ENCODE measurements at regions not wholly inside any gene's neighbourhood (a gene's known extent, or its start where the extent isn't known, plus 50 kb on each side); places are given as distances from the start of the nearest gene placed in this dataset.

DNA sequence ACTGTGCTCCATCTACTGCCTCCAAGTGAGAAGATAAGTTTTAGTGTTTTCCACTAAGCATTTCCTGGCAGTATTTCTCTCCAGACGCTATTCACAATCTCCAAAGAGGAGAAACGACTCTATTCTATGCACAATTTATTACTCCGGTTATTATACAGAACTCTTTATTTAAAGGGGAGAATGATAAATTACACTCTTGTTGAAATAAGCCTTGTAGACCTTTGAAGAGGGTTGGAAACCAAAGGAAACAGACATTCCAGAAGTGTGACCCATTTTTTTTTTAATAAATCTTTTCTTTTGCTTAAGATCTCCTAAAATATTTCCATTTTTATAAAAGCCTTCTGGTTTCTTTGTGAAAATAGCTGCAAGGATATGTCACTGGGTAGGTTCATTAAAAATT, 76.1 kb upstream of the HDAC9 start:
- in situ Hi-C loops (cut with MboI): no loop called here
- H3K9ac ChIP-seq: no peak overlapping the region

DNA sequence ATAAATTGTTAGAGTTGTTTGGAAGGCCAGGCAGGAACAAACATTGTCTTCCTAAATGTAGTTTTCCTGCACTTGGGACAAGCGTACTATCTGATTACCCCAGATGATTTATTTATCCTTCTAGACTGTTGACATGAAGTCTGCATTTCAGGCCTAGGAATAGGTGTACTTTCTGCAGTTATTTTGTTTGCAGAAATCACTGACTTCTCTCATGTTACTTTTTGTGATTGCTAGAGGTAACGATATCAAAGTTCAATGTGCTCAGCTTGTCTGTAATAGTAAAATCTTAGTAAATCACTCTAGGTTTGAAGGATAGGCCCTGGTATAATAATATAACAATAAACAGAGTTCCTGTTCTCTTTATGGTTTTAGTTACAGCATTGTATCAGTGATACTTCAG, 75.4 kb upstream of the HDAC9 start:
- peaks cover 13% of the 10 kb centered on the region; the same call in 1 of the 2 replicates for H3K4me1 ChIP-seq (ENCODE audit: insufficient read depth)
- no peak overlapping the region for H3K4me3 ChIP-seq
- no peaks in the 10 kb centered on the region for H3K27me3 ChIP-seq (replicated peaks; ENCODE audit: insufficient read depth)
- H3K4me2 ChIP-seq (ENCODE audit: unreplicated experiment): no peak overlapping the region
- H3K27ac ChIP-seq: no peak overlapping the region
- no peak overlapping the region for H3K9ac ChIP-seq
- H3F3A ChIP-seq (ENCODE audit: insufficient read depth): no peaks in the 10 kb centered on the region
- WGBS, 2 experiments (ENCODE audit: low coverage in 1 of 2, low lambda C conversion rate in 2 of 2, missing lambda C conversion rate in 2 of 2): 96 to 98% methylated on average over 2 of the region's 2 CpGs
- H3K79me2 ChIP-seq (ENCODE audit: insufficient read depth): no peaks in the 10 kb centered on the region
- TF ChIP-seq EZH2phosphoT487 (IDR thresholded peaks at IDR 0.05; ENCODE audit: insufficient read depth, low read depth): no peak
- no peak for TF ChIP-seq EZH2 (IDR thresholded peaks at IDR 0.05; ENCODE audit: insufficient read depth, poor library complexity, severe bottlenecking)
- H2AFZ ChIP-seq: no peak overlapping the region
- in situ Hi-C loops (cut with MboI): no loop called here
- H3K9me3 ChIP-seq (ENCODE audit: low read depth): no peaks in the 10 kb centered on the region
- DNase-seq: no peak
- no peaks in the 10 kb centered on the region for H3K9me2 ChIP-seq (ENCODE audit: insufficient read depth)
- no peaks in the 10 kb centered on the region for H4K20me1 ChIP-seq (ENCODE audit: insufficient read depth)
- H3K36me3 ChIP-seq (ENCODE audit: low read depth): no peaks in the 10 kb centered on the region

More for the DNA sequence above, 76.1 kb upstream of the HDAC9 start:
- Histone ChIP-seq H3K4me3 (no peak overlapping the region), H3F3A (ENCODE audit: insufficient read depth) (no peaks in the 10 kb centered on the region), H3K4me1 (ENCODE audit: insufficient read depth) (peaks cover 13% of the 10 kb centered on the region; the same call in 1 of the 2 replicates), H3K36me3 (ENCODE audit: low read depth) (no peaks in the 10 kb centered on the region), H3K4me2 (ENCODE audit: unreplicated experiment) (no peak overlapping the region), H2AFZ (0 out of 2 replicates have a peak overlapping the region, but pooled peaks have one; percentile 49), H4K20me1 (ENCODE audit: insufficient read depth) (no peaks in the 10 kb centered on the region), H3K9me2 (ENCODE audit: insufficient read depth) (no peaks in the 10 kb centered on the region), H3K9me3 (ENCODE audit: low read depth) (no peaks in the 10 kb centered on the region), H3K79me2 (ENCODE audit: insufficient read depth) (no peaks in the 10 kb centered on the region), H3K27me3 (replicated peaks; ENCODE audit: insufficient read depth) (no peaks in the 10 kb centered on the region), H3K27ac (no peak overlapping the region)
- TF ChIP-seq EZH2phosphoT487 (IDR thresholded peaks at IDR 0.05; ENCODE audit: insufficient read depth, low read depth) (no peak), EZH2 (IDR thresholded peaks at IDR 0.05; ENCODE audit: insufficient read depth, poor library complexity, severe bottlenecking) (no peak)
- DNase-seq: no peak
- WGBS, 2 experiments (ENCODE audit: low coverage in 1 of 2, low lambda C conversion rate in 2 of 2, missing lambda C conversion rate in 2 of 2): 56 to 61% methylated on average over 3 of the region's 3 CpGs

DNA sequence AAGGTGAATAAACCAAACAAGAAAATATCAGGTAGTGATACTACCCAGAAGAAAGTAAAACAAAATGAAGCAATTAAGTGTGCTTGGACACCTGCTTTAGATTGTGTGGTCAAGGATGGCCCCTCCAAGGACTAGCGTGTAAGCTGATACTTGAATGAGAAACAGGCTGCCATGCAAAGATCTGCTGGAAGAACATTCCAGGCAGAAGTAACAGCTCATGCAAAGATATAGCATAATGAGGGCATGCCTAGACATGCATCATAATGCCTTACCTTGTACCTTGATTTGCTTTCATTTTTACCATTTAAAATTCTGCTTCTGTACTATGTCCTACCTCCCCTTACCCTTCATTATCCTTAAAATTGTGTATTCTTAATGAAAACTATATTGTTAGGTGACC, 74.8 kb upstream of the HDAC9 start:
- 94 to 100% methylated on average over 1 of the region's 1 CpG for WGBS, 2 experiments (ENCODE audit: low coverage in 1 of 2, low lambda C conversion rate in 2 of 2, missing lambda C conversion rate in 2 of 2)
- no peak for DNase-seq
- Histone ChIP-seq H3K9me2 (ENCODE audit: insufficient read depth) (no peaks in the 10 kb centered on the region), H3K79me2 (ENCODE audit: insufficient read depth) (no peaks in the 10 kb centered on the region), H3K27me3 (replicated peaks; ENCODE audit: insufficient read depth) (no peaks in the 10 kb centered on the region), H3K4me1 (ENCODE audit: insufficient read depth) (peaks cover 13% of the 10 kb centered on the region; the same call in 1 of the 2 replicates), H3K9ac (no peak overlapping the region), H3K9me3 (ENCODE audit: low read depth) (no peaks in the 10 kb centered on the region), H3K4me3 (no peak overlapping the region), H3K4me2 (ENCODE audit: unreplicated experiment) (no peak overlapping the region), H4K20me1 (ENCODE audit: insufficient read depth) (no peaks in the 10 kb centered on the region), H3F3A (ENCODE audit: insufficient read depth) (0 out of 2 replicates have a peak, but pooled peaks cover under 1% of the 10 kb centered on the region), H3K27ac (no peak overlapping the region), H3K36me3 (ENCODE audit: low read depth) (no peaks in the 10 kb centered on the region), H2AFZ (peak overlapping the region; percentile 73)
- TF ChIP-seq EZH2 (IDR thresholded peaks at IDR 0.05; ENCODE audit: insufficient read depth, poor library complexity, severe bottlenecking) (no peak), EZH2phosphoT487 (IDR thresholded peaks at IDR 0.05; ENCODE audit: insufficient read depth, low read depth) (no peak)
- in situ Hi-C loops (cut with MboI): no loop called here

DNA sequence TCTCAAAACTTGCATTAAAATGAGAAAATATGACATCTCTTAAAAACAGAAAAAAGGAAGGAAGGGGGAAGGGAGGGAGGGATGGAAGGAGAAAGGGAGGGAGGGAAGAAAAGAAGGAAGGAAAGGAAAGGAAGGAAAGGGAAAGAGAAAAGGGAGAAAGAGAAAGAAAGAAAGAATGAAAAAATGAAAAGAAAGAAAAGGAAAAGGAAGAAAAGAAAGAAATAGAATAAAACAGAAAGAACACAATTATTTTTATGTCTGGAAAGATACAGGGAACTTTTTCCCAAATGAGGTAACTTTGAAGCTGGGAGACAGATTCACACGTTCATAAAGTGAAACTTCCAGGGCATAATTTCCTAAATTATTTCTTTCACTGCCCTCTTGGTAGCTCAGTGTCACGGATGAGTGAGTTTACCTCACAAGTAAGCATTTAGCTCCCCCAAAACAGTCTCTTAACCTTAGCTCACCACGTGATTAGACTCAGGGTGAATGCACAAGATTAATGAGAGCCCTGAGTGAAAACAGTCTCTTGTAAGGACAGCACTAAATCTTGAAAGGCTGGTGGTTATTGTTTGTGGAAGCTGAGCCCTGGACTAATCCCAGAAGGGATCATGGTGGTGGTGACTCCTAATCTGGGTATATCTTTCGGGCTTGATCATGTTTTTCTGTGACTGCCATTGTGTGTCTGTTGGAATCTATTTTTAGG, 74.1 kb upstream of the HDAC9 start:
- no peak for DNase-seq
- H4K20me1 ChIP-seq (ENCODE audit: insufficient read depth): no peaks in the 10 kb centered on the region
- peak overlapping the region; percentile 73 for H2AFZ ChIP-seq
- no peak overlapping the region for H3K9ac ChIP-seq
- TF ChIP-seq EZH2phosphoT487 (IDR thresholded peaks at IDR 0.05; ENCODE audit: insufficient read depth, low read depth) (no peak), EZH2 (IDR thresholded peaks at IDR 0.05; ENCODE audit: insufficient read depth, poor library complexity, severe bottlenecking) (no peak)
- WGBS, 2 experiments (ENCODE audit: low coverage in 1 of 2, low lambda C conversion rate in 2 of 2, missing lambda C conversion rate in 2 of 2): 33 to 44% methylated on average over 4 of the region's 4 CpGs
- peaks cover 20% of the 10 kb centered on the region for H3K4me1 ChIP-seq (ENCODE audit: insufficient read depth)
- H3K9me2 ChIP-seq (ENCODE audit: insufficient read depth): no peaks in the 10 kb centered on the region
- H3K79me2 ChIP-seq (ENCODE audit: insufficient read depth): no peaks in the 10 kb centered on the region
- no peaks in the 10 kb centered on the region for H3K27me3 ChIP-seq (replicated peaks; ENCODE audit: insufficient read depth)
- H3K4me2 ChIP-seq (ENCODE audit: unreplicated experiment): peak overlapping the region; percentile 30
- in situ Hi-C loops (cut with MboI): no loop called here
- no peaks in the 10 kb centered on the region for H3K36me3 ChIP-seq (ENCODE audit: low read depth)
- peaks cover 8% of the 10 kb centered on the region; the same call in 1 of the 2 replicates for H3F3A ChIP-seq (ENCODE audit: insufficient read depth)
- H3K4me3 ChIP-seq: no peak overlapping the region
- no peaks in the 10 kb centered on the region for H3K9me3 ChIP-seq (ENCODE audit: low read depth)
- H3K27ac ChIP-seq: no peak overlapping the region
